A673 (cell line): ENCODE measurements at regions not wholly inside any gene's neighbourhood (a gene's known extent, or its start where the extent isn't known, plus 50 kb on each side); places are given as distances from the start of the nearest gene placed in this dataset.

Experiments used
- BruUV-seq: library from RNA; stranded (reverse); fragments of 400-500 nt; replicated peaks from 2 replicates; lab custom pipeline; 2021; lab: Mats Ljungman, UMichigan
- CTCF ChIA-PET: fragments of 300-600 bp; sonication (Branson Sonifier 250); formaldehyde crosslinking; loops from one replicate; lab custom pipeline; 2022; ENCODE audit warnings: antibody characterized with exemption; lab: Charles Lee
- POLR2A ChIA-PET: fragments of 300-600 bp; sonication (Branson Sonifier 250); formaldehyde crosslinking; loops from one replicate; lab custom pipeline; 2022; ENCODE audit warnings: antibody characterized with exemption; ENCODE audit not compliant: low non-redundant PET; lab: Charles Lee
- DNase-seq: peaks from one replicate; pipeline ENCODE4 v3.0.0-alpha.2; 2015; ENCODE audit warnings: low spot score
- H3K27ac ChIP-seq: fragments of 200-600 bp; sonication (generic); 2 replicates; pipeline ENCODE4 v1.5.1; 2016; ENCODE audit warnings: mixed run types, low read depth, mild to moderate bottlenecking, mixed read lengths, antibody characterized with exemption, low read length; ENCODE audit not compliant: poor library complexity, severe bottlenecking
- H3K27me3 ChIP-seq: fragments of 200-600 bp; sonication (generic); replicated peaks from 2 replicates; pipeline ENCODE4 v1.6.1; 2017; ENCODE audit warnings: mixed run types, low read depth, mild to moderate bottlenecking, mixed read lengths, antibody characterized with exemption, low read length; ENCODE audit not compliant: insufficient read depth, poor library complexity
- H3K36me3 ChIP-seq: fragments of 200-600 bp; sonication (generic); 2 replicates; pipeline ENCODE4 v1.6.1; 2016; ENCODE audit warnings: mixed run types, mild to moderate bottlenecking, mixed read lengths, antibody characterized with exemption, low read length; ENCODE audit not compliant: insufficient read depth, poor library complexity, severe bottlenecking
- H3K4me1 ChIP-seq: fragments of 200-600 bp; sonication (generic); 2 replicates; pipeline ENCODE4 v1.6.1; 2017; ENCODE audit warnings: mixed run types, mild to moderate bottlenecking, mixed read lengths, antibody characterized with exemption, low read length; ENCODE audit not compliant: insufficient read depth, poor library complexity, severe bottlenecking
- H3K4me3 ChIP-seq: fragments of 200-600 bp; sonication (generic); 2 replicates; pipeline ENCODE4 v1.5.1; 2016; ENCODE audit warnings: low read depth, mixed run types, mild to moderate bottlenecking, mixed read lengths, low read length; ENCODE audit not compliant: poor library complexity, severe bottlenecking
- H3K9me3 ChIP-seq: fragments of 200-600 bp; sonication (generic); 2 replicates; pipeline ENCODE4 v1.6.1; 2016; ENCODE audit warnings: mixed run types, low read depth, mild to moderate bottlenecking, mixed read lengths, antibody characterized with exemption, low read length; ENCODE audit not compliant: poor library complexity, severe bottlenecking
- EZH2 ChIP-seq: fragments of 200-600 bp; sonication (generic); IDR thresholded peaks from 2 replicates; pipeline ENCODE4 v1.6.1; 2017; ENCODE audit warnings: borderline replicate concordance, low read depth, mild to moderate bottlenecking, mixed read lengths, antibody characterized with exemption, low read length; ENCODE audit not compliant: poor library complexity, severe bottlenecking
- intact Hi-C: fragments of 100-400 bp; cut with micrococcal nuclease; formaldehyde crosslinking; loops from one replicate; pipeline ENCODE4 v1.10.0; 2022; ENCODE audit not compliant: unreplicated experiment
- TF ChIP-seq, protein P1 (sequence below): fragments of 300-800, 200-600 bp; sonication (generic); conservative IDR thresholded peaks from 2 replicates; pipeline ENCODE4 v1.5.1; 2017; ENCODE audit warnings: low read depth, mild to moderate bottlenecking, antibody characterized with exemption, low read length, moderate library complexity, mixed read lengths

- no peak for DNase-seq
- no peak overlapping the region for H3K4me3 ChIP-seq
- H3K27me3 ChIP-seq = no peaks in the 10 kb centered on the region
- H3K36me3 ChIP-seq = no peaks in the 10 kb centered on the region
- TF ChIP-seq, protein P1, sequence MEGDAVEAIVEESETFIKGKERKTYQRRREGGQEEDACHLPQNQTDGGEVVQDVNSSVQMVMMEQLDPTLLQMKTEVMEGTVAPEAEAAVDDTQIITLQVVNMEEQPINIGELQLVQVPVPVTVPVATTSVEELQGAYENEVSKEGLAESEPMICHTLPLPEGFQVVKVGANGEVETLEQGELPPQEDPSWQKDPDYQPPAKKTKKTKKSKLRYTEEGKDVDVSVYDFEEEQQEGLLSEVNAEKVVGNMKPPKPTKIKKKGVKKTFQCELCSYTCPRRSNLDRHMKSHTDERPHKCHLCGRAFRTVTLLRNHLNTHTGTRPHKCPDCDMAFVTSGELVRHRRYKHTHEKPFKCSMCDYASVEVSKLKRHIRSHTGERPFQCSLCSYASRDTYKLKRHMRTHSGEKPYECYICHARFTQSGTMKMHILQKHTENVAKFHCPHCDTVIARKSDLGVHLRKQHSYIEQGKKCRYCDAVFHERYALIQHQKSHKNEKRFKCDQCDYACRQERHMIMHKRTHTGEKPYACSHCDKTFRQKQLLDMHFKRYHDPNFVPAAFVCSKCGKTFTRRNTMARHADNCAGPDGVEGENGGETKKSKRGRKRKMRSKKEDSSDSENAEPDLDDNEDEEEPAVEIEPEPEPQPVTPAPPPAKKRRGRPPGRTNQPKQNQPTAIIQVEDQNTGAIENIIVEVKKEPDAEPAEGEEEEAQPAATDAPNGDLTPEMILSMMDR = no peak
- TF ChIP-seq EZH2 = no peak
- ChIA-PET POLR2A (no interaction called here), CTCF (interaction anchor here (0.7 to 1.1 kb wide), 2 partner anchors 198 to 291 kb away, joined by 3 read pairs; no protein-coding TSS in a partner anchor)
- BruUV-seq = no TSS peak
- H3K4me1 ChIP-seq = no peaks in the 10 kb centered on the region
- H3K27ac ChIP-seq = no peak overlapping the region
- intact Hi-C loops = no loop called here
- H3K9me3 ChIP-seq = no peaks in the 10 kb centered on the region
These were observed 79.7 kb upstream of the GNG2 start for GRCh38 chr14:51780741-51781140.

GRCh38 chr14:51781381-51781780, 79.0 kb upstream of the GNG2 start:
- BruUV-seq = no TSS peak
- no peaks in the 10 kb centered on the region for H3K27me3 ChIP-seq
- DNase-seq = no peak
- ChIA-PET CTCF (interaction anchor here (0.7 to 1.1 kb wide), 2 partner anchors 198 to 290 kb away, joined by 3 read pairs; no protein-coding TSS in a partner anchor), POLR2A (no interaction called here)
- no peaks in the 10 kb centered on the region for H3K4me1 ChIP-seq
- H3K36me3 ChIP-seq = no peaks in the 10 kb centered on the region
- H3K4me3 ChIP-seq = no peak overlapping the region
- intact Hi-C loops = no loop called here
- H3K9me3 ChIP-seq = no peaks in the 10 kb centered on the region
- TF ChIP-seq, protein P1 = no peak
- TF ChIP-seq EZH2 = no peak
- no peak overlapping the region for H3K27ac ChIP-seq

DNA sequence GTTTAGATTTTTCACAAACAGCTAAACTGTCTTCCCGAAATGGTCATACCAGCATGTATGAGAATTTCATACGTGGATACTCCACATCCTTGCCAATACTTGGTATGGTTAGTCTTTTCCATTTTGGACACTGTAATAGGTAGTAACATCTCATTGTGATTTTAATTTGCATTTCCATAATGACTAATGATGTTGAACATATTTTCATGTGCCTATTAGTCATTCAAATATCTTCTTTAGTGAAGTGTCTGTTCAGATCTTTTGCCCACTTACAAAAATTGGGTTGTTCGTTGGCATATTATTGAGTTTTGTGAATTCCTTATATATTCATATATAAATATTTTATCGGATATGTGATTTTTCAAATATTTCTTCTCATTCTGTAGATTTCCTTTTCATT, 78.0 kb upstream of the GNG2 start:
- CTCF ChIA-PET = no interaction called here
- H3K27ac ChIP-seq = no peak overlapping the region
- BruUV-seq = no TSS peak
- TF ChIP-seq, protein P1 = no peak
- no peak for TF ChIP-seq EZH2
- H3K4me3 ChIP-seq = no peak overlapping the region
- intact Hi-C loops = loop anchor here (2.0 kb wide), 1 partner anchor 196 kb away; no protein-coding TSS in a partner anchor
- H3K27me3 ChIP-seq = no peaks in the 10 kb centered on the region
- H3K9me3 ChIP-seq = peaks cover 3% of the 10 kb centered on the region
- H3K4me1 ChIP-seq = no peaks in the 10 kb centered on the region
- POLR2A ChIA-PET = no interaction called here
- no peak for DNase-seq
- no peaks in the 10 kb centered on the region for H3K36me3 ChIP-seq
